K562 (cell line): ENCODE measurements at regions not wholly inside any gene's neighbourhood (a gene's known extent, or its start where the extent isn't known, plus 50 kb on each side); places are given as distances from the start of the nearest gene placed in this dataset.

ENCODE experiments used
- ATAC-seq: fragments of 200-7000 bp; cut with Tn5 transposase; 3 replicates; pipeline ENCODE4 v1.9.1; 2020; ENCODE audit warnings: moderate library complexity
- BruUV-seq: library from RNA; stranded (reverse); fragments of 400-500 nt; replicated peaks from 2 replicates; lab custom pipeline; 2021; lab: Mats Ljungman, UMichigan
- CTCF ChIA-PET: fragments of 300-600 bp; formaldehyde crosslinking; extraction: SDS; loops from one replicate; lab custom pipeline; 2021; ENCODE audit warnings: low intra/inter-chr PET ratio; lab: Yijun Ruan, JAX
- POLR2A ChIA-PET: fragments of 300-600, 350-650 bp; sonication (Branson Sonifier 250); formaldehyde crosslinking; extraction: SDS; loops from one replicate; lab custom pipeline; 2021; ENCODE audit warnings: antibody characterized with exemption, inconsistent platforms; lab: Yijun Ruan, JAX
- DNase-seq, 4 experiments: peaks; one replicate each; pipeline versions ENCODE4 v3.0.0 to v3.0.0-alpha.2; 2011 to 2018; ENCODE audit warnings: low spot score in 3 of 4, mixed read lengths in 3 of 4; ENCODE audit errors: extremely low read depth in 1 of 4
- FAIRE-seq: peaks from 2 replicates; lab custom pipeline; 2011; peaks lifted over from hg19 to GRCh38; lab: Jason Lieb, UNC
- H2AFZ ChIP-seq: 2 replicates; pipeline ENCODE4 v1.6.0; 2011; ENCODE audit warnings: low read depth, low read length, control low read depth, inconsistent platforms
- H3K27ac ChIP-seq: fragments of 200-600 bp; 3 replicates; pipeline ENCODE4 v1.8.0; 2011; ENCODE audit warnings: low read depth, mild to moderate bottlenecking, control low read depth, inconsistent platforms, low read length, moderate library complexity, mixed read lengths; ENCODE audit errors: extremely low read depth
- H3K27me3 ChIP-seq, 2 experiments: fragments of 300-600 bp in 1 of 2; 2 replicates in 1 of 2; 3 replicates in 1 of 2; pipeline versions ENCODE4 v1.6.0 to v1.8.0; 2011; ENCODE audit warnings: inconsistent platforms in 2 of 2, low read length in 2 of 2, mild to moderate bottlenecking in 1 of 2, mixed read lengths in 1 of 2, moderate library complexity in 1 of 2; ENCODE audit not compliant: control insufficient read depth in 2 of 2, insufficient read depth in 2 of 2
- H3K36me3 ChIP-seq: fragments of 300-600 bp; 3 replicates; pipeline ENCODE4 v1.8.0; 2011; ENCODE audit warnings: mild to moderate bottlenecking, low read length, inconsistent platforms; ENCODE audit not compliant: control insufficient read depth, insufficient read depth
- H3K4me1 ChIP-seq, 2 experiments: fragments of 200-600 bp in 1 of 2; replicated peaks in 1 of 2; 2 replicates in 1 of 2; 3 replicates in 1 of 2; pipeline versions ENCODE4 v1.5.1 to v1.8.0; 2011; ENCODE audit warnings: inconsistent platforms in 2 of 2, low read length in 2 of 2, mild to moderate bottlenecking in 1 of 2, mixed read lengths in 1 of 2, moderate library complexity in 1 of 2; ENCODE audit not compliant: control insufficient read depth in 2 of 2, insufficient read depth in 2 of 2
- H3K4me2 ChIP-seq: 2 replicates; pipeline ENCODE4 v1.6.1; 2011; ENCODE audit warnings: low read length, control low read depth, inconsistent platforms, mixed read lengths; ENCODE audit not compliant: insufficient read depth
- H3K4me3 ChIP-seq: fragments of 200-600 bp; sonication (generic), shearing (Covaris generic); 2 replicates; pipeline ENCODE4 v1.5.1; 2016; ENCODE audit warnings: control low read depth, inconsistent platforms
- H3K79me2 ChIP-seq: fragments of 200-600 bp; 3 replicates; pipeline ENCODE4 v1.8.0; 2011; ENCODE audit warnings: low read length, inconsistent platforms; ENCODE audit not compliant: control insufficient read depth, insufficient read depth
- H3K9ac ChIP-seq, 2 experiments: 2 replicates each; pipeline versions ENCODE4 v1.6.0 to v1.6.1; 2011; ENCODE audit warnings: low read depth in 2 of 2, low read length in 2 of 2, control low read depth in 1 of 2, inconsistent platforms in 1 of 2, mild to moderate bottlenecking in 1 of 2, mixed read lengths in 1 of 2; ENCODE audit not compliant: insufficient read depth in 1 of 2
- H3K9me1 ChIP-seq: one replicate; pipeline ENCODE4 v1.6.0; 2011; ENCODE audit warnings: inconsistent platforms, mild to moderate bottlenecking, low read length, moderate library complexity; ENCODE audit not compliant: control insufficient read depth, insufficient read depth
- H3K9me3 ChIP-seq: replicated peaks from 2 replicates; pipeline ENCODE4 v1.5.1; 2011; ENCODE audit warnings: low read depth, low read length, inconsistent platforms; ENCODE audit not compliant: control insufficient read depth, insufficient read depth
- H4K20me1 ChIP-seq: replicated peaks from 2 replicates; pipeline ENCODE4 v1.6.1; 2011; ENCODE audit warnings: low read length, inconsistent platforms, mixed read lengths; ENCODE audit not compliant: control insufficient read depth, insufficient read depth
- CREBBP ChIP-seq: IDR thresholded peaks from one replicate; pipeline ENCODE4 v1.6.1; 2012; ENCODE audit warnings: low read depth, mild to moderate bottlenecking, control low read depth, inconsistent platforms, low read length
- DIDO1 ChIP-seq: fragments of 450-650 bp; IDR thresholded peaks from 2 replicates; pipeline ENCODE4 v1.6.1; 2016; ENCODE audit warnings: low read depth, missing biosample characterization, missing genetic modification characterization
- ETS2 ChIP-seq: IDR thresholded peaks from 2 replicates; pipeline ENCODE4 v1.6.1; 2016; ENCODE audit warnings: borderline replicate concordance, missing genetic modification characterization, mild to moderate bottlenecking, moderate library complexity, missing compliant biosample characterization; ENCODE audit not compliant: poor library complexity, severe bottlenecking
- EWSR1 ChIP-seq: fragments of 450-650 bp; IDR thresholded peaks from 2 replicates; pipeline ENCODE4 v1.6.1; 2018; ENCODE audit warnings: borderline replicate concordance, mild to moderate bottlenecking, low read depth, moderate library complexity; ENCODE audit not compliant: partially characterized antibody
- HSF4 ChIP-seq: fragments of 250-450 bp; sonication (Bioruptor Pico); IDR thresholded peaks from 2 replicates; pipeline ENCODE4 v2.1.2; 2022; ENCODE audit warnings: mild to moderate bottlenecking, moderate library complexity, borderline replicate concordance
- KAT7 ChIP-seq: sonication (generic); formaldehyde crosslinking; IDR thresholded peaks from 2 replicates; pipeline ENCODE4 v1.8.0; 2022; ENCODE audit warnings: missing genetic modification reagents, mild to moderate bottlenecking, borderline replicate concordance
- KDM5B ChIP-seq: fragments of 200-600 bp; sonication (generic); IDR thresholded peaks from 2 replicates; pipeline ENCODE4 v1.6.1; 2012; ENCODE audit warnings: low read depth, mild to moderate bottlenecking, moderate library complexity, low read length, control low read depth, inconsistent platforms; ENCODE audit not compliant: insufficient replicate concordance
- MCM5 ChIP-seq: fragments of 450-650 bp; IDR thresholded peaks from 2 replicates; pipeline ENCODE4 v1.6.1; 2016; ENCODE audit warnings: low read depth
- NBN ChIP-seq: fragments of 450-650 bp; IDR thresholded peaks from 2 replicates; pipeline ENCODE4 v1.6.1; 2016; ENCODE audit warnings: low read depth, mild to moderate bottlenecking
- POLR2B ChIP-seq: fragments of 450-650 bp; IDR thresholded peaks from 2 replicates; pipeline ENCODE4 v1.6.1; 2018; ENCODE audit warnings: low read depth; ENCODE audit not compliant: partially characterized antibody
- ZKSCAN1 ChIP-seq: fragments of 150-350 bp; IDR thresholded peaks from 2 replicates; pipeline ENCODE4 v1.6.1; 2016; ENCODE audit warnings: low read depth, low read length
- ZNF507 ChIP-seq: conservative IDR thresholded peaks from 2 replicates; pipeline ENCODE4 v1.6.1; 2017; ENCODE audit warnings: missing genetic modification characterization, missing compliant biosample characterization
- WGBS: fragments of 100-300 bp; shearing (Covaris generic); methylation state at CpG from one replicate; pipeline ENCODE4 v1.1.6; 2016; ENCODE audit warnings: low coverage, mixed read lengths; ENCODE audit not compliant: insufficient coverage; ENCODE audit errors: missing lambda C conversion rate; 5-methylcytosine and 5-hydroxymethylcytosine counted together
- in situ Hi-C: fragments of 300-500 bp; cut with MboI; formaldehyde crosslinking; loops from 4 replicates; pipeline ENCODE4 v1.15.0; 2018; ENCODE audit warnings: inconsistent platforms, mixed read lengths
- intact Hi-C: fragments of 100-400 bp; cut with micrococcal nuclease; formaldehyde crosslinking; loops from 2 replicates; pipeline ENCODE4 v1.14.2; 2022
- TF ChIP-seq, protein P1 (sequence below): sonication (generic); formaldehyde crosslinking; IDR thresholded peaks from 2 replicates; pipeline ENCODE4 v1.8.0; 2022; ENCODE audit warnings: mild to moderate bottlenecking, missing genetic modification reagents
- TF ChIP-seq, protein P2 (sequence below), 2 experiments: fragments of 200-800 bp in 1 of 2; sonication (Bioruptor generic) in 1 of 2; sonication (generic) in 1 of 2; formaldehyde crosslinking in 1 of 2; IDR thresholded peaks in 1 of 2; conservative IDR thresholded peaks in 1 of 2; 2 replicates each; pipeline versions ENCODE4 v1.5.0 to v1.6.1; 2016 to 2020; ENCODE audit warnings: missing compliant biosample characterization in 1 of 2, missing genetic modification characterization in 1 of 2, missing genetic modification reagents in 1 of 2
- TF ChIP-seq, protein P3 (sequence below), 2 experiments: fragments of 450-650 bp in 1 of 2; sonication (generic) in 1 of 2; formaldehyde crosslinking; conservative IDR thresholded peaks; 2 replicates each; pipeline versions ENCODE4 v1.4.0 to v1.8.1; 2020 to 2022; ENCODE audit warnings: mild to moderate bottlenecking in 1 of 2, missing genetic modification reagents in 1 of 2
- TF ChIP-seq, protein P4 (sequence below): fragments of 250-450 bp; sonication (Bioruptor Pico); IDR thresholded peaks from 2 replicates; pipeline ENCODE4 v1.8.0; 2022; ENCODE audit warnings: inconsistent platforms, mild to moderate bottlenecking, moderate library complexity, borderline replicate concordance
- TF ChIP-seq, protein P5 (sequence below): sonication (generic); formaldehyde crosslinking; IDR thresholded peaks from 2 replicates; pipeline ENCODE4 v1.8.0; 2022; ENCODE audit warnings: missing genetic modification reagents, mild to moderate bottlenecking, borderline replicate concordance

DNA sequence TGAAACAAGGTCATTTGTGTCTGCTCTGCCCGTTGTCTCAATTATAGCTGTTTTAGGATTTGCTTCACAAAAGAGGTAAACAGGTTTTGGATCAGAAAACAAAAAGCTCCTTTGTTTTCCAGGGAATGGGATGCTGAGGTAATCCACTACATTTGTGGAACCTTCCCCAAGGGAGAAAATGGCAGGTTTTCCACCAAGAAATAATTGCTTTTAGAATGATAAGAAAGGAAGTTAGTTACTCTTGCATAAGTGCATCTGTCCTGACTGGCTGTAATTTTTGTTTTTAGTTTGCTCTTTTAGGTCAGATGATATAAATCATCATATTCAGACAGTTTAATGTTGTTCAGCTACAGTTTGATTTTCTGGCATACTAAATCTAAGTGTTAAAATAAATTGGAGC, 198.5 kb upstream of the COL8A1 start:
- DNase-seq, result no peak
- Histone ChIP-seq H3K9ac (no peak overlapping the region), H3K9me3 (no peaks in the 10 kb centered on the region), H3K27me3 (no peaks in the 10 kb centered on the region), H3K27ac (no peak overlapping the region), H4K20me1 (no peaks in the 10 kb centered on the region), H3K36me3 (no peaks in the 10 kb centered on the region), H3K9me1 (no peaks in the 10 kb centered on the region), H3K4me2 (no peak overlapping the region), H3K79me2 (no peaks in the 10 kb centered on the region), H3K4me3 (no peak overlapping the region), H2AFZ (no peak overlapping the region), H3K4me1 (no peaks in the 10 kb centered on the region)
- BruUV-seq, result no TSS peak
- intact Hi-C loops (no loop called here), in situ Hi-C loops (no loop called here)
- ChIA-PET CTCF (no interaction called here), POLR2A (no interaction called here)
- no peak for ATAC-seq
- WGBS, result 0% methylated on average over 1 of the region's 1 CpG
- FAIRE-seq, result no peak
- TF ChIP-seq, protein P1, sequence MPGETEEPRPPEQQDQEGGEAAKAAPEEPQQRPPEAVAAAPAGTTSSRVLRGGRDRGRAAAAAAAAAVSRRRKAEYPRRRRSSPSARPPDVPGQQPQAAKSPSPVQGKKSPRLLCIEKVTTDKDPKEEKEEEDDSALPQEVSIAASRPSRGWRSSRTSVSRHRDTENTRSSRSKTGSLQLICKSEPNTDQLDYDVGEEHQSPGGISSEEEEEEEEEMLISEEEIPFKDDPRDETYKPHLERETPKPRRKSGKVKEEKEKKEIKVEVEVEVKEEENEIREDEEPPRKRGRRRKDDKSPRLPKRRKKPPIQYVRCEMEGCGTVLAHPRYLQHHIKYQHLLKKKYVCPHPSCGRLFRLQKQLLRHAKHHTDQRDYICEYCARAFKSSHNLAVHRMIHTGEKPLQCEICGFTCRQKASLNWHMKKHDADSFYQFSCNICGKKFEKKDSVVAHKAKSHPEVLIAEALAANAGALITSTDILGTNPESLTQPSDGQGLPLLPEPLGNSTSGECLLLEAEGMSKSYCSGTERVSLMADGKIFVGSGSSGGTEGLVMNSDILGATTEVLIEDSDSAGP, result no peak
- no peak for TF ChIP-seq DIDO1
- no peak for TF ChIP-seq MCM5
- no peak for TF ChIP-seq KAT7 (CRISPR knock-in tag)
- TF ChIP-seq, protein P2, sequence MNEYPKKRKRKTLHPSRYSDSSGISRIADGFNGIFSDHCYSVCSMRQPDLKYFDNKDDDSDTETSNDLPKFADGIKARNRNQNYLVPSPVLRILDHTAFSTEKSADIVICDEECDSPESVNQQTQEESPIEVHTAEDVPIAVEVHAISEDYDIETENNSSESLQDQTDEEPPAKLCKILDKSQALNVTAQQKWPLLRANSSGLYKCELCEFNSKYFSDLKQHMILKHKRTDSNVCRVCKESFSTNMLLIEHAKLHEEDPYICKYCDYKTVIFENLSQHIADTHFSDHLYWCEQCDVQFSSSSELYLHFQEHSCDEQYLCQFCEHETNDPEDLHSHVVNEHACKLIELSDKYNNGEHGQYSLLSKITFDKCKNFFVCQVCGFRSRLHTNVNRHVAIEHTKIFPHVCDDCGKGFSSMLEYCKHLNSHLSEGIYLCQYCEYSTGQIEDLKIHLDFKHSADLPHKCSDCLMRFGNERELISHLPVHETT (CRISPR knock-in tag; conservative IDR thresholded peaks at IDR 0.05 in 1 of 2, IDR thresholded peaks at IDR 0.05 in 1 of 2), result no peak
- no peak for TF ChIP-seq ZKSCAN1
- TF ChIP-seq, protein P3, sequence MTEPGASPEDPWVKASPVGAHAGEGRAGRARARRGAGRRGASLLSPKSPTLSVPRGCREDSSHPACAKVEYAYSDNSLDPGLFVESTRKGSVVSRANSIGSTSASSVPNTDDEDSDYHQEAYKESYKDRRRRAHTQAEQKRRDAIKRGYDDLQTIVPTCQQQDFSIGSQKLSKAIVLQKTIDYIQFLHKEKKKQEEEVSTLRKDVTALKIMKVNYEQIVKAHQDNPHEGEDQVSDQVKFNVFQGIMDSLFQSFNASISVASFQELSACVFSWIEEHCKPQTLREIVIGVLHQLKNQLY (CRISPR knock-in tag; conservative IDR thresholded peaks at IDR 0.05), result no peak
- no peak for TF ChIP-seq KDM5B
- TF ChIP-seq, protein P4, sequence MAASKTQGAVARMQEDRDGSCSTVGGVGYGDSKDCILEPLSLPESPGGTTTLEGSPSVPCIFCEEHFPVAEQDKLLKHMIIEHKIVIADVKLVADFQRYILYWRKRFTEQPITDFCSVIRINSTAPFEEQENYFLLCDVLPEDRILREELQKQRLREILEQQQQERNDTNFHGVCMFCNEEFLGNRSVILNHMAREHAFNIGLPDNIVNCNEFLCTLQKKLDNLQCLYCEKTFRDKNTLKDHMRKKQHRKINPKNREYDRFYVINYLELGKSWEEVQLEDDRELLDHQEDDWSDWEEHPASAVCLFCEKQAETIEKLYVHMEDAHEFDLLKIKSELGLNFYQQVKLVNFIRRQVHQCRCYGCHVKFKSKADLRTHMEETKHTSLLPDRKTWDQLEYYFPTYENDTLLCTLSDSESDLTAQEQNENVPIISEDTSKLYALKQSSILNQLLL (CRISPR knock-in tag), result no peak
- TF ChIP-seq ZNF507 (tag), result no peak
- TF ChIP-seq POLR2B, result no peak
- no peak for TF ChIP-seq CREBBP
- TF ChIP-seq EWSR1, result no peak
- TF ChIP-seq, protein P5, sequence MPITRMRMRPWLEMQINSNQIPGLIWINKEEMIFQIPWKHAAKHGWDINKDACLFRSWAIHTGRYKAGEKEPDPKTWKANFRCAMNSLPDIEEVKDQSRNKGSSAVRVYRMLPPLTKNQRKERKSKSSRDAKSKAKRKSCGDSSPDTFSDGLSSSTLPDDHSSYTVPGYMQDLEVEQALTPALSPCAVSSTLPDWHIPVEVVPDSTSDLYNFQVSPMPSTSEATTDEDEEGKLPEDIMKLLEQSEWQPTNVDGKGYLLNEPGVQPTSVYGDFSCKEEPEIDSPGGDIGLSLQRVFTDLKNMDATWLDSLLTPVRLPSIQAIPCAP (CRISPR knock-in tag), result no peak
- no peak for TF ChIP-seq HSF4 (CRISPR knock-in tag)
- TF ChIP-seq ETS2 (tag), result no peak
- TF ChIP-seq NBN, result no peak
